Endodermal cell (in vitro differentiated cells): ENCODE measurements at regions not wholly inside any gene's neighbourhood (a gene's known extent, or its start where the extent isn't known, plus 50 kb on each side); places are given as distances from the start of the nearest gene placed in this dataset.

Experiments
- DNase-seq: peaks from one replicate; pipeline ENCODE4 v3.0.0-alpha.2; 2017
- H3K27ac ChIP-seq: 2 replicates; pipeline ENCODE4 v1.5.1; 2013; ENCODE audit warnings: mild to moderate bottlenecking, low read depth, low read length, moderate library complexity
- H3K27me3 ChIP-seq: 2 replicates; pipeline ENCODE4 v1.6.1; 2013; ENCODE audit warnings: mild to moderate bottlenecking, low read length, moderate library complexity; ENCODE audit not compliant: insufficient read depth, control insufficient read depth, poor library complexity, severe bottlenecking
- H3K36me3 ChIP-seq: 2 replicates; pipeline ENCODE4 v1.7.0; 2013; ENCODE audit warnings: mild to moderate bottlenecking, low read length, moderate library complexity; ENCODE audit not compliant: control insufficient read depth, insufficient read depth
- H3K4me1 ChIP-seq: one replicate; pipeline ENCODE4 v1.7.0; 2013; ENCODE audit warnings: low read length; ENCODE audit not compliant: control insufficient read depth, insufficient read depth
- H3K4me3 ChIP-seq: 2 replicates; pipeline ENCODE4 v1.5.1; 2013; ENCODE audit warnings: mild to moderate bottlenecking, low read length, moderate library complexity
- H3K9ac ChIP-seq: 2 replicates; pipeline ENCODE4 v1.6.1; 2013; ENCODE audit warnings: mild to moderate bottlenecking, low read length, moderate library complexity; ENCODE audit not compliant: poor library complexity, severe bottlenecking; ENCODE audit errors: extremely low read depth
- H3K9me3 ChIP-seq: 2 replicates; pipeline ENCODE4 v1.6.1; 2013; ENCODE audit warnings: mild to moderate bottlenecking, low read length, moderate library complexity; ENCODE audit not compliant: control insufficient read depth
- H3K27ac Mint-ChIP-seq: 2 replicates; pipeline ENCODE4 v1.8.0; 2020; ENCODE audit warnings: mixed read lengths
- H3K27me3 Mint-ChIP-seq: 2 replicates; pipeline ENCODE4 v1.8.0; 2021; ENCODE audit warnings: mild to moderate bottlenecking, mixed read lengths; ENCODE audit not compliant: insufficient read depth
- H3K36me3 Mint-ChIP-seq: 2 replicates; pipeline ENCODE4 v1.8.0; 2020; ENCODE audit warnings: low read depth, mixed read lengths
- H3K4me1 Mint-ChIP-seq: 2 replicates; pipeline ENCODE4 v1.8.0; 2020; ENCODE audit warnings: mixed read lengths
- H3K4me3 Mint-ChIP-seq: 2 replicates; pipeline ENCODE4 v1.8.0; 2020; ENCODE audit warnings: mild to moderate bottlenecking, moderate library complexity, mixed read lengths
- H3K9me3 Mint-ChIP-seq: 2 replicates; pipeline ENCODE4 v1.8.0; 2020; ENCODE audit warnings: mild to moderate bottlenecking, mixed read lengths
- WGBS, 2 experiments: methylation state at CpG; one replicate each; pipeline versions ENCODE4 v1.1.5 to v1.1.7; 2013; ENCODE audit warnings: missing lambda C conversion rate in 2 of 2, mixed read lengths in 1 of 2; ENCODE audit not compliant: insufficient coverage in 1 of 2, insufficient read length in 1 of 2; 5-methylcytosine and 5-hydroxymethylcytosine counted together
- TF ChIP-seq, protein P1 (sequence below): fragments of 200-600 bp; sonication (generic); conservative IDR thresholded peaks from 2 replicates; pipeline ENCODE4 v1.5.0; 2021; ENCODE audit warnings: antibody characterized with exemption, mild to moderate bottlenecking

- TF ChIP-seq, protein P1, sequence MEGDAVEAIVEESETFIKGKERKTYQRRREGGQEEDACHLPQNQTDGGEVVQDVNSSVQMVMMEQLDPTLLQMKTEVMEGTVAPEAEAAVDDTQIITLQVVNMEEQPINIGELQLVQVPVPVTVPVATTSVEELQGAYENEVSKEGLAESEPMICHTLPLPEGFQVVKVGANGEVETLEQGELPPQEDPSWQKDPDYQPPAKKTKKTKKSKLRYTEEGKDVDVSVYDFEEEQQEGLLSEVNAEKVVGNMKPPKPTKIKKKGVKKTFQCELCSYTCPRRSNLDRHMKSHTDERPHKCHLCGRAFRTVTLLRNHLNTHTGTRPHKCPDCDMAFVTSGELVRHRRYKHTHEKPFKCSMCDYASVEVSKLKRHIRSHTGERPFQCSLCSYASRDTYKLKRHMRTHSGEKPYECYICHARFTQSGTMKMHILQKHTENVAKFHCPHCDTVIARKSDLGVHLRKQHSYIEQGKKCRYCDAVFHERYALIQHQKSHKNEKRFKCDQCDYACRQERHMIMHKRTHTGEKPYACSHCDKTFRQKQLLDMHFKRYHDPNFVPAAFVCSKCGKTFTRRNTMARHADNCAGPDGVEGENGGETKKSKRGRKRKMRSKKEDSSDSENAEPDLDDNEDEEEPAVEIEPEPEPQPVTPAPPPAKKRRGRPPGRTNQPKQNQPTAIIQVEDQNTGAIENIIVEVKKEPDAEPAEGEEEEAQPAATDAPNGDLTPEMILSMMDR = no peak
- Mint-ChIP-seq H3K36me3 (peaks cover 42% of the 10 kb centered on the region), H3K4me1 (peaks cover 14% of the 10 kb centered on the region), H3K4me3 (no peak overlapping the region), H3K9me3 (peaks cover 29% of the 10 kb centered on the region), H3K27me3 (no peaks in the 10 kb centered on the region), H3K27ac (no peak overlapping the region)
- no peak for DNase-seq
- Histone ChIP-seq H3K9ac (no peak overlapping the region), H3K27ac (no peak overlapping the region), H3K4me3 (no peak overlapping the region), H3K36me3 (peaks cover 23% of the 10 kb centered on the region), H3K27me3 (no peaks in the 10 kb centered on the region), H3K4me1 (peaks cover 8% of the 10 kb centered on the region), H3K9me3 (peaks cover 25% of the 10 kb centered on the region)
These were observed 104.7 kb downstream of the ZFP64 start for GRCh38 chr20:52086878-52087277.

- Histone ChIP-seq H3K4me1 (peaks cover 18% of the 10 kb centered on the region), H3K9ac (no peak overlapping the region), H3K27ac (no peak overlapping the region), H3K4me3 (no peak overlapping the region), H3K27me3 (no peaks in the 10 kb centered on the region), H3K36me3 (peaks cover 23% of the 10 kb centered on the region), H3K9me3 (peaks cover 25% of the 10 kb centered on the region)
- no peak overlapping the region for H3K4me3 Mint-ChIP-seq
- no peaks in the 10 kb centered on the region for H3K27me3 Mint-ChIP-seq
- peaks cover 42% of the 10 kb centered on the region for H3K36me3 Mint-ChIP-seq
- H3K27ac Mint-ChIP-seq = no peak overlapping the region
- H3K9me3 Mint-ChIP-seq = peaks cover 29% of the 10 kb centered on the region
- WGBS, 2 experiments = 96 to 98% methylated on average over 23 to 28 of the region's 28 CpGs
- TF ChIP-seq, protein P1 = no peak
- peaks cover 32% of the 10 kb centered on the region for H3K4me1 Mint-ChIP-seq
- DNase-seq = no peak
These were observed 106.9 kb downstream of the ZFP64 start for GRCh38 chr20:52084727-52085126.

GRCh38 chr20:52083627-52084232, 107.8 kb downstream of the ZFP64 start:
- peak; percentile 87 for DNase-seq
- no peak overlapping the region for H3K4me3 ChIP-seq
- TF ChIP-seq, protein P1 = peak; percentile 89
- H3K27ac ChIP-seq = no peak overlapping the region
- H3K27ac Mint-ChIP-seq = no peak overlapping the region
- 53 to 63% methylated on average over 3 to 11 of the region's 11 CpGs for WGBS, 2 experiments
- no peaks in the 10 kb centered on the region for H3K27me3 ChIP-seq
- peaks cover 29% of the 10 kb centered on the region for H3K9me3 Mint-ChIP-seq
- H3K4me1 ChIP-seq = peaks cover 18% of the 10 kb centered on the region
- H3K4me1 Mint-ChIP-seq = peaks cover 34% of the 10 kb centered on the region
- H3K4me3 Mint-ChIP-seq = no peak overlapping the region
- H3K36me3 Mint-ChIP-seq = peaks cover 38% of the 10 kb centered on the region
- peaks cover 21% of the 10 kb centered on the region for H3K36me3 ChIP-seq
- H3K9me3 ChIP-seq = peaks cover 25% of the 10 kb centered on the region
- H3K27me3 Mint-ChIP-seq = no peaks in the 10 kb centered on the region
- no peak overlapping the region for H3K9ac ChIP-seq
